KMS-11 (cell line): ENCODE measurements at regions not wholly inside any gene's neighbourhood (a gene's known extent, or its start where the extent isn't known, plus 50 kb on each side); places are given as distances from the start of the nearest gene placed in this dataset.

Experiments used
- H2AFZ ChIP-seq: fragments of 200-600 bp; sonication (generic); 2 replicates; pipeline ENCODE4 v1.6.1; 2016; ENCODE audit warnings: antibody characterized with exemption, mixed run types, low read depth
- H3K27ac ChIP-seq: fragments of 200-600 bp; sonication (generic); 2 replicates; pipeline ENCODE4 v1.6.1; 2016; ENCODE audit warnings: mild to moderate bottlenecking, mixed run types
- H3K27me3 ChIP-seq: fragments of 200-600 bp; sonication (generic); 2 replicates; pipeline ENCODE4 v1.6.1; 2017; ENCODE audit warnings: mild to moderate bottlenecking, low read depth, mixed run types, moderate library complexity; ENCODE audit not compliant: insufficient read depth
- H3K36me3 ChIP-seq: fragments of 200-600 bp; sonication (generic); 2 replicates; pipeline ENCODE4 v1.6.1; 2017; ENCODE audit warnings: mild to moderate bottlenecking, mixed run types; ENCODE audit not compliant: insufficient read depth
- H3K4me1 ChIP-seq: fragments of 200-600 bp; sonication (generic); 2 replicates; pipeline ENCODE4 v1.6.1; 2016; ENCODE audit warnings: mild to moderate bottlenecking, low read depth, mixed run types; ENCODE audit not compliant: poor library complexity, severe bottlenecking
- H3K4me2 ChIP-seq: fragments of 200-600 bp; sonication (generic); 2 replicates; pipeline ENCODE4 v1.7.0; 2016; ENCODE audit warnings: mild to moderate bottlenecking, mixed run types
- H3K4me3 ChIP-seq: fragments of 200-600 bp; sonication (generic); IDR thresholded peaks from 2 replicates; pipeline ENCODE4 v1.6.1; 2017; ENCODE audit warnings: low read depth, low read length, mixed read lengths; ENCODE audit not compliant: insufficient read depth
- H3K79me2 ChIP-seq: fragments of 200-600 bp; sonication (generic); 2 replicates; pipeline ENCODE4 v1.6.1; 2016; ENCODE audit warnings: low read depth, mixed run types; ENCODE audit not compliant: insufficient read depth
- H3K9ac ChIP-seq: fragments of 200-600 bp; sonication (generic); 2 replicates; pipeline ENCODE4 v1.6.1; 2016; ENCODE audit warnings: mild to moderate bottlenecking, mixed run types
- H4K20me1 ChIP-seq: fragments of 200-600 bp; sonication (generic); 2 replicates; pipeline ENCODE4 v1.6.1; 2016; ENCODE audit warnings: mild to moderate bottlenecking, mixed run types; ENCODE audit not compliant: insufficient read depth
- TF ChIP-seq, protein P1 (sequence below): fragments of 200-600 bp; sonication (generic); conservative IDR thresholded peaks from 2 replicates; pipeline ENCODE4 v1.6.1; 2017; ENCODE audit warnings: low read depth, mild to moderate bottlenecking, antibody characterized with exemption, low read length, moderate library complexity, mixed read lengths

DNA sequence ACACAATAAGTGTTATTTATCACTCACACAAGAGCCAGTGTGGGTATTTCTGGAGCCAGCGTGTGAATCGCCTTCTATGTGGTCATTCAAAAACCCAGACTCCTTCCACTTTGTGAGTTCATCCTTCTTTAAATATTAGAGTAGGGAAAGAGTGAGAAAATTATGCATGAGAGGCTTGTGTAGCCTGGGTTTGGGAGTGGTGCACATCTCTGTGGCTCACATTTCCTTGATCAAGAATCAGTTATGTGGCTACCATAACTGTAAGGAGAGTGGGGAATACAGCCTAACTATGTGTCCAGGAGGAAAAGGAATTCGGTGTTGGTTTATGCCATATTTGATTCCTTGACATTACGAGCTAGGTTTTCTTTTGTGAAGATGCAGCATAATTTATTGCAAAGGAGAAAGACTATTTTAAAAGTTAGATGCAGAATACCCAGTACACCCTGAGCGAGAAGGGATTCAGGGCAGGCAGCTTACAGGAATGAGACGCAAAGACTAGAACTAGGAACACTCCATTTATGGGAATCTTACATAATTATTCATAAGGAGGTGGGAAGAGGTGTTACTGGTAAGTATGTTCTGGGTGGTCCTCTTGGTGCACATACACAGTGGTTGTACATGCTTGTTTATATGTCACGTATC, 638.5 kb downstream of the COL12A1 start:
- Histone ChIP-seq H4K20me1 (no peaks in the 10 kb centered on the region), H3K36me3 (no peaks in the 10 kb centered on the region), H3K4me1 (no peaks in the 10 kb centered on the region), H3K4me2 (no peak overlapping the region), H2AFZ (no peak overlapping the region), H3K9ac (no peak overlapping the region), H3K4me3 (no peak overlapping the region), H3K27ac (no peak overlapping the region), H3K27me3 (no peaks in the 10 kb centered on the region), H3K79me2 (no peaks in the 10 kb centered on the region)
- TF ChIP-seq, protein P1, sequence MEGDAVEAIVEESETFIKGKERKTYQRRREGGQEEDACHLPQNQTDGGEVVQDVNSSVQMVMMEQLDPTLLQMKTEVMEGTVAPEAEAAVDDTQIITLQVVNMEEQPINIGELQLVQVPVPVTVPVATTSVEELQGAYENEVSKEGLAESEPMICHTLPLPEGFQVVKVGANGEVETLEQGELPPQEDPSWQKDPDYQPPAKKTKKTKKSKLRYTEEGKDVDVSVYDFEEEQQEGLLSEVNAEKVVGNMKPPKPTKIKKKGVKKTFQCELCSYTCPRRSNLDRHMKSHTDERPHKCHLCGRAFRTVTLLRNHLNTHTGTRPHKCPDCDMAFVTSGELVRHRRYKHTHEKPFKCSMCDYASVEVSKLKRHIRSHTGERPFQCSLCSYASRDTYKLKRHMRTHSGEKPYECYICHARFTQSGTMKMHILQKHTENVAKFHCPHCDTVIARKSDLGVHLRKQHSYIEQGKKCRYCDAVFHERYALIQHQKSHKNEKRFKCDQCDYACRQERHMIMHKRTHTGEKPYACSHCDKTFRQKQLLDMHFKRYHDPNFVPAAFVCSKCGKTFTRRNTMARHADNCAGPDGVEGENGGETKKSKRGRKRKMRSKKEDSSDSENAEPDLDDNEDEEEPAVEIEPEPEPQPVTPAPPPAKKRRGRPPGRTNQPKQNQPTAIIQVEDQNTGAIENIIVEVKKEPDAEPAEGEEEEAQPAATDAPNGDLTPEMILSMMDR = no peak

GRCh38 chr6:74557236-74557635, 648.6 kb downstream of the COL12A1 start:
- Histone ChIP-seq H2AFZ (no peak overlapping the region), H3K27me3 (no peaks in the 10 kb centered on the region), H3K79me2 (no peaks in the 10 kb centered on the region), H3K27ac (no peak overlapping the region), H3K4me2 (no peak overlapping the region), H3K36me3 (no peaks in the 10 kb centered on the region), H3K4me3 (no peak overlapping the region), H3K9ac (no peak overlapping the region), H4K20me1 (no peaks in the 10 kb centered on the region), H3K4me1 (no peaks in the 10 kb centered on the region)
- TF ChIP-seq, protein P1 = no peak

DNA sequence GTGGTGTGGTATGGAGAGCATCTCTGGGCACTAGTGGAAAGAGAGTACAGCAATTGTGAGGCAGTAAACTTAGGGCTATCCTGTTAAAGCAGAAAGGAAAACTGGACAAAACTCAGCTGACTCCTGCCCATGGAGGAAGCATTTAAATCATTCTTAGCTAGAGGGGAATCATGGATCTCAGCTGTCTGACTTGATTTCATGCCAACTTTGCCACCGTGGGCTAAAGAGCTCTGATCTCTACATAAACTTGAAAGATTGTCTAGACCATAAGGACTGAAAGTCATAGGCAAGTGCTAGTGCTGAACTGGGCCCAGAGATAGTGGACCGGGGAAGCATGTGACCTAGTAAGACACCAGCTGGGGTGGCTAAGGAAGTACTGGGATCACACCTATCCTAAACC, 651.8 kb downstream of the COL12A1 start:
- Histone ChIP-seq H4K20me1 (no peaks in the 10 kb centered on the region), H3K27ac (no peak overlapping the region), H2AFZ (no peak overlapping the region), H3K9ac (no peak overlapping the region), H3K4me1 (no peaks in the 10 kb centered on the region), H3K27me3 (no peaks in the 10 kb centered on the region), H3K36me3 (no peaks in the 10 kb centered on the region), H3K79me2 (no peaks in the 10 kb centered on the region), H3K4me2 (no peak overlapping the region), H3K4me3 (no peak overlapping the region)
- TF ChIP-seq, protein P1 = no peak

DNA sequence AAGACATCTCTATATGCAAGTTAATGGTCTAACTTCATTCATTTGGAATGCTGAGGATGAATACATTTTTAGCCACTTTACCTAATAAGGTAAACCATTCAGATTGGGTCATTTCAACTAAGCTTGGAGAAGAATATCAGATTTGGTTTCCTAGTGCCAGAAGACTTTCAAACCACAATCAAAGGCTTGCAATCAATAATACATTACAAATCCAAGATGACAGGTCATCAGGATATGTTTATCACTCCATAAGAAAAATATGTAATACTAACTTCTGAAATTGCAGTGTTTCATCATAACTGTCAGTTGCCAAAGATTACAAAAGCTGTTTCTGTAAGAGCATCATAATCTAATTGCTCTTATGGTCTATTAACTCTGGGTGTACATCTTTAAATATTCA, 654.0 kb downstream of the COL12A1 start:
- TF ChIP-seq, protein P1 = no peak
- H3K36me3 ChIP-seq = no peaks in the 10 kb centered on the region
- H3K27ac ChIP-seq = no peak overlapping the region
- H3K27me3 ChIP-seq = no peaks in the 10 kb centered on the region
- H3K4me3 ChIP-seq = no peak overlapping the region
- H3K4me2 ChIP-seq = no peak overlapping the region
- no peaks in the 10 kb centered on the region for H3K79me2 ChIP-seq
- H2AFZ ChIP-seq = no peak overlapping the region
- H3K9ac ChIP-seq = no peak overlapping the region
- no peaks in the 10 kb centered on the region for H4K20me1 ChIP-seq
- no peaks in the 10 kb centered on the region for H3K4me1 ChIP-seq
